G401 (cell line): ENCODE measurements at regions not wholly inside any gene's neighbourhood (a gene's known extent, or its start where the extent isn't known, plus 50 kb on each side); places are given as distances from the start of the nearest gene placed in this dataset.
A peak's percentile ranks its signal among the peaks of the same experiment; 100 is the strongest.

Source experiments
- DNase-seq: peaks from one replicate; pipeline ENCODE4 v3.0.0-alpha.2; 2015; ENCODE audit warnings: low spot score
- in situ Hi-C: cut with HindIII; loops from 2 replicates; pipeline ENCODE4 v1.10.0; 2016; ENCODE audit warnings: low sequenced_read_pairs, mixed read lengths

DNA sequence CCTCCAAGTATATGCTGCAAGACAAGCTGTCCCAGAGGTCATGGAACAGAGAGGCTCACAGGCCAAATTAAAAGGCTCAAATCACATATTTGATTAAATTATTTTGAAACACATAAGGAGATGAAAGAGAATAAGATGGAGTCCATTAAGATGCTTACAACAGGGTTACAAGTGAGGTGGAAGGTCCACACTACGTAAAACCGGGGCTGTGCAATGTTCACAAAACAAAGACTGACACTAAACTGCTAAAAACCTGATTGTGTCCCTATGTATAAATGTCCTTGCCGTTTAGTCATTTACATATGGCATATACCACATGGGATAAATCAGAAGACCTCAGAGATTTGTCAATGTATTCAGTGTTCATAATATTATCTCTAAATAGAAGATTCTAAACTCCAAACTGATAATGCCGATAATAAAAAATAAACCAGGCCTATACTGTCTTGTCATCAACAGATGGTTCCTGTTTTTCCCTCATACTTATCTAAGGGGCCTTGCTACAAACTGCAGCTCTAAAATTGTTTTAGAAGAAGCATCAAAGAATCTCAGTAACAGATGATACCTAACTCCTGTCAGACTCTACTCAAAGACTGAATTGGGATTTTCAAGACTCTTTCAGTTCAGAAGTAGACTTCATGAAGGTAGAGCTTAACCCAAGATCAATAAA lies 51.8 kb upstream of the RIPOR2 start:
- in situ Hi-C loops: no loop called here
- DNase-seq: no peak

DNA sequence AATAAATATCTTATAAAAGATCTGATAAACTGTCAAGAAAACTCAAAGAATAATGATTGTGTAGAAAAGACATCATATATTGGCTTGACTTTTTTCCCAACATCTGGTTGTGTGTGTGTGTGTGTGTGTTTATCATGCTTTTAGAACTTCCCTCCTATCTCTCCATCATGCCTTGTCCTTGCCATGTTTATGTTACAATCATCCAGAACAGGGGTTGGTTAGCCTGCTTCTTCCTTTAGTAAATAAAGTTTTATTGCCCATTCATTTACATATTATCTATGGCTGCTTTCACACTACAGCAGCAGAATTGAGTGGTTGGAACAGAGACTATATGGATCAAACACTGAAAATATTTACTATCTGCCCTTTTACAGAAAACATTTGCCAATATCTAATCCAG lies 52.8 kb upstream of the RIPOR2 start:
- in situ Hi-C loops: no loop called here
- DNase-seq: no peak

DNA sequence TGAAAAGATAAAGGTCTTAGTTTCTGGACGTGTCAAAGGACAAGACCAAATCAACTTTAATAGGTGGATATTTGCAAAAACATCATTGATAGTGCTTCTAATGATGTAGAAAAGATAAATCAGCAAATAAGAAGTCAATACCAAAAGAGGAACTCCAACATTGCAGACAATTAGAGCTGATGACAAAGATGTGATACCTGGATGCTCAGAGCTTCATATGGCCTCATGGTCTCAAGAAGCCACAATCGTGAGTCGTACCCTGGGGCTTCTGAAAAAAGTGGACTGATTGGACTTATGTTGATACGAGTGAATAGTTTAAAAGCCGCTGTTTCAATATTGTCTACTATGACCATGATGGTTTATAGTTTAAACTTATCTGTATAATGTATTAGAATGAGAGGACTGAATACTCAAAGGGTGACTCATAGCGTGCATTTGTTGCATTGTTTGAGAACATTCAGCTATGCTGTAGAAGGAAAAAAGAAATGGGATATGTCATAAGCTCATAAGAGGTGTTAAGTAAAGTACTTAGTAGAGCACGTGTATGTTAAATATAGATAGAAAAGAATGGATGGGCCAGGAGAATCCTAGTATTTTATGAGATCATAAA lies 54.6 kb upstream of the RIPOR2 start:
- no peak for DNase-seq
- in situ Hi-C loops: no loop called here

DNA sequence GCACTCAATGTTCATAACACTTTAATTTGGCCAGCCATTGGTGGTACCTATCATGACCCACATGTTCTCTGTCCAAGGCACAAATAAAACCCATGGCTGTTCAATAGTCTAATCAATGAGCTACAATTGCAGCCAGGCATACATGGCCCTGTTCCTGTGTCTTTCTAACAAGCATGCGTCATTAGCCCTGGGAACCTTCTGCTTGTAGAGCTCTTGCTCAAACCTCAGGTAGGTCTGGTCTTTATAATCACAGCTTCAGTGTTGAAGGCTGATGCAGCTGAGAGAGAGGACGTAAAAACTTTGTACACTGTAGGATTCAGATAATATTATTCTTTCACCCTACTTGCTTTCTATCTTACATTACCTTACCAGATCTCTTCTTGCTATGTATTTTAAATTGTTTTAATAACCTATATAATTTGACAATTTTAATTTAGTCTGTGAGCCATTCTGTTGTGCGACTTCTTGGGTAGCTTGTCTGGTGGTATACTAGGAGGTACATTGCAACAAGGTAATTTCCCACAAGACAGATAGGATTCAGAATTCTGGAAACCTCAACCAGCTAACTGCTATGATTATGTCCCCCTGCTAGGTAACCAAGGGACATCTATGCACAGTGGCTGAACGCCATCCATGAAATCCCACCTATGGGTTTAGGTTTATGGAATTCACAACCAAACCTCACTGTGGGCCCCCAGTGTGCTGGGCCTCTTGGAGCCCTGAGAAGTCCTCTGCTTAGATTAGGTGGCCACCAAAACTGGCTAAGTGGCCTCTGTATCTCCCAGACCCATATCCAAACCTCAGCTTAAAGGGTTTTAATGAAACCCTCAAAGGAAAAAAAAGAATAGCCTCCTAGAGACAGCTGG lies 55.4 kb upstream of the RIPOR2 start:
- in situ Hi-C loops: no loop called here
- no peak for DNase-seq

DNA sequence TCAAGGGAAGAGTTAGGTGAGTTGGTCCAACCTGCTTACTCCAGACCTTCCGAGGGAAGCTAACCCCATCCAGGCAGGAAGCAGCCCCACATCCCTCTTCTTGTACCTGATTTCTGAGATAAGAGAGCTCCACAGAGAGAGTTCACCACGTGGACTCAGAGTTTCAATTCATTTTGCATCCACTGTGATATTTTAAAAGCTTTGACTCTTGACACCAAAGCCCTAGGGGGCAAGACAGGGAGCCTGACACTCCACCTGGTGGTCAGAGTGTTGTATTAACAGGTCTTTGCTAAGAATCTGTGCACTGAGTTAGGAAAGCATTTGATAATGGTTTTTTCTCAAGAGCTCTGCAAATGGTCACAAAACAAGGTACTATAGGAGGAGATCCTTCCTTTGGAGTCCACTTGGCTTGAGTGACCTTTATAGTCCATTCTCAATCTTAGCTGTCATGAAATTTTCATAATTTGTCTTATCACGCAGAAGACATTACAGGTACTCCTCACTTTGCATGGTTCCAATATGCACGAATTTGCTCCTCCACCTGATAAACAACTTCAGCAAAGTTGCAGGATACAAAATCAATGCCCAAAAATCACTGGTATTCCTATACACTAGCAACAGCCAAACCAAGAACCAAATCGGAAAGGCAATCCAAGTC lies 56.2 kb upstream of the RIPOR2 start:
- peak; percentile 15 for DNase-seq

DNA sequence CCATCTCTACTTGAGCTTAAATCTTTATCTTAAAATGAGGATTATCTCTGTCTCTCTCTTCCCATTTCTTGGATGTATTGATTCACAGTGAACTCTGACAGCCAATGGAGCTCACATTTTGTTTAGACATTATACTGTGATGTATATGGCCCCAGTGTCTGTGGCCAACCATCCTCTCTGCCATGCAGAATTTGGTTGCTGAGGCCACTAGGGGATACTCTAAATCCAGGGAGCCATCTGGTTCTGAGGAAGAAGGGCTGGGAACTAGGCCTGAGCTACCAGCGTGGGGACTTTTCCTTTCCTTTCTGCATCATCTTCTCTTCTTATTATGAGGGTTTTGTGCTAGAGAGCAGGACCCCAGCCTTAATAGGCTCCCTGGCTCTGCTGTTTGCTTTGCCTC lies 59.1 kb upstream of the RIPOR2 start:
- DNase-seq: no peak
- in situ Hi-C loops: no loop called here

More for the DNA sequence above, 56.2 kb upstream of the RIPOR2 start:
- in situ Hi-C loops: no loop called here

DNA sequence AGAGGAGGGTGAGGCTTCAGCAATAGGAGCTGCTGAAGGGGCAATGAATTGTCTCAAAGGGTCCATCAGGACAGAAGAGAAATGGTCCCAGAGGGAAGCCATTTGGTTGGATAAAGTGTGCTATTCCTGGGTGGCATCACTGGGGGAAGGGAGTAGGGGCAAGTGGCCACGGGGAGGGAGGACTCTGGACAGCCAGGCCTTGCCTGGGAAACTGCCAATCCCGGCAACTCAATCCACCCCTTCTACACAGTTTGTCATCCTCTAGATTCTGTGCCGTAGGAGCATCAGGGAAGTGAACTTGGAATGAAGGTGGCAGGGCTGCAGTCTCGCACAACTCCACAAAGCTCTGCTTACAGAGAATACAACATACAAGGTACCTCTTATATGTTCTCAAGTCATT lies 59.5 kb upstream of the RIPOR2 start:
- in situ Hi-C loops: no loop called here
- no peak for DNase-seq

DNA sequence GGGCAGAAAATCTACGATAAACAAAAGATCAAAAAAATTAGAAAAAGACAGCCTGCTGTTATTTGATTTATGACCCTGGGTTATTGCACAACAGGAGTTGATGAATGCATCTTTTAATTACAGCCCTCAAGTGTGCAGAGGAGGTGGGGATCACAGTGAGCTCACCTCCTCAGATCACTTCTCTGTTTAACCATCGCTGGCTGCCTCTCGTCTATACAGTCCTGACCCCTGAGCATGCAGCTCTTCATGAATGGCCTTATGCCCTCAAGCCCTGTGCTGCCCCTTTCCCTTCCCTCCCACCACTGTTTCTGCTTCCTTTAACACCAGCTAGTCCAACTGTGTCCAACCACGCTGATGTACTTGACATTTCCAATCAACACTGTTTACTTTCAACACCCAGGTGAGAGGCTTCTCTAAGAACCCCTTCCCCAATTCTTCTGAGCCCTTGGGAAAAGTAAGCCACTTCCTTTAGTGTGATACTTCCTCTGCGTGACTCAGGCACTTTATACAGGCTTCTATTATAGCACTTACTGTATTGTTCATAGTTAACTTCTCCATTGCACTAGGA lies 60.6 kb upstream of the RIPOR2 start:
- in situ Hi-C loops: no loop called here
- DNase-seq: no peak

DNA sequence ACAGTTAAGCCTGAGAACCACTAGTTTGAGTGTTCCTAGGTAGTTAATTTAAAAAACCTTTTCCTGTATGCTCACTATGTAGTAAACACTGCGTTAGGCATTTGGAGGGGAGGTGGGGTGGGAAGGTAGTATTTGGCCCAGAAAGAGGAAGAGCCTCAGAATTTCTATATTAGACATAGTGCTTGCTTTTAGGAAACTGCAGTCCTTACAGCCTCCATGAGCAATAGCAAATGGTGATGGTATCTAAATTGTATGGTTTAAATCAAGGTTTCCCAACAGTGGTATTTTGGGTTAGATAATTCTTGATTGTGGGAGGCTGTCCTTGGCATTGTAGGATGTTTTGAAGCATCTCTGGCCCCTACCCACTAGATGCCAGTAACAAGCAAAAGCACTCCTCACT lies 61.5 kb upstream of the RIPOR2 start:
- DNase-seq: no peak
- in situ Hi-C loops: no loop called here

DNA sequence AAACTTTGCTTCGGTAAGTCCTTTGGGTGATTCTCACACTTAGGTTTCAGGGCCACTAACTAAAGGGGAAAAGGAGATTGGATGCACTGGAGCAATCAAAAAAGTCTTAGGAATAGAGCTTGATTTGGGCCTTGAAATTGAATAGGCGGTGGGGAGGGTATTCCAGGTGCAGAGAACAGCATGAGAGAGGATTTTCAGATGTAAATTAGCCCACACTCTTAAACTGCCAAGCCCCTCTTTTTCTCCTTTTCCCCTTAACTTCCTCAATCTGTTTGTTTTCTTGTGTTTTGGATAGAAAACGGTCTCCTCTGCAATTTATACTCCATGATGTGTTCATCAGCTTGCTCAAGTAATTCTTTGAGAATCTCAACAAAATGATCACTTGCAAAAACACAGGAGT lies 62.1 kb upstream of the RIPOR2 start:
- no peak for DNase-seq

DNA sequence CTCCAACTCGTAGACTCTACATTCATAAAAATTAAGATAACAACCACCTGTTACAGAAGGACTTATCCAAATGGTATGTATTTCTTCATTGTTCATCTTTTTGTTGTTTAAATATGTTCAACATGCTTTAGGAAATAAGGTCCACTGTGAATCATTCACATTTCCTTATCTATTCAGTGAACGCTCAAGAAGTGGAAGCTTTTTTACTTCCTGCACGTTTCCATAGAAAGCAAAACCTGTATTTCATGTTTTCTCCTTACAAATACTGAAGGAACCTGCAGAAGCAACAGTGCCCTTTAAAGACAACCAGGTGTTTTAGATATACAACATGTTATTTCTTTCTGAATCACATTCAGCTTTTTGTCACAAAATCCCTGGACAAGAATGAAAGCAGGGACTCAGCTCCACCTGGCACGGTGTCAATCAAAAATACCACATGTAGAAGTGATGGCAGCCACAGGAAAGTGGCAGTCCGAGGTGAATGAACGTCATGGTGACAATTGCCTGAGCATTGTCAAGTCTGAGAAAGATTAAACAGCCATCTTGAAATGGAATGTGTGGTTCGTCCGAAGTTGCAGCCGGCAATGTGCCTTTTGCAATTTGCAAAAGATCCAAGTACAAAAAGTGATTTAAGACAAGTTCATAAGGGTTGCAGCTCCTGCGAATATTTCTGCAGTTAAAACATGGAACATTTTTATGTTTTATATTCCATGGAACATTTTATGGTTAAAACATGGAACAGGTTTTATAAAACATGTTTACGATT lies 66.7 kb upstream of the RIPOR2 start:
- in situ Hi-C loops: no loop called here
- no peak for DNase-seq

More for the DNA sequence above, 62.1 kb upstream of the RIPOR2 start:
- in situ Hi-C loops: no loop called here

DNA sequence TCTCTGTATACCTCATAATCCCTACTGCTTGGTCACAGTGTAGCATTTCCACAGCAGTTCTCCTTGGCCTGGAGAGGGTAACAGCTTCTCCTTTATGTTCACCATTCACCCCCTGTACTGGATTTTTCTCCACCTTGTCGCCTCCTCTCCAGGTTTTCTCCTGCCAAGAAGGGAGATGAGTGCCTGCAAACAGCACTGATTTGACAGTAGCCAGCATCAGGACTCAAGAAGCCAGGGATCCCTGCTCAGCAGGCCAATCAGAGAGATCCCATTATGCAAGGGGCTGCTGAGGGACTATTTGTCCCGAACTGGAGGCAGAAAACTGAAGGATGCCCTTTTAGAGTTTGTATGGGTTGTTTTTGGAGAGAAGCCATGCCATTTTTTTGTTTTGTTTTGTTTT lies 68.6 kb upstream of the RIPOR2 start:
- no peak for DNase-seq
- in situ Hi-C loops: no loop called here

DNA sequence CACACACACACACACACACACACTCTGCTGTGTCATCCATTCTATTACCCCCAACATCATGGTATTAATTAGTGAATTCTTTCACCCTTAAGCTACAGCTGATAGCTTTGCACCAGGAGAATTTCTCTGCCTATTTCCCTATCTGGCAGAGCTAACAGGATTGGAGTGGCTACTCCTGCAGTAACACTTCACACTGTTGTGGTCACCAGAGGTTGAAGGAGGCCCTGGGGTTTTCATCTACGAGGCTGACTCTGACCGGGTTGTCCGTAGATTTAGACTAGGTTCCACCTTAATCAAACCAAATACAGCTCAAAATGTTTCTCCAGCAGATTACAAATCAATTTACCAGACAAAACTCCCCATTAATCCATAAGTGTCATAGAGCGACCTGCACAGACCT lies 69.2 kb upstream of the RIPOR2 start:
- in situ Hi-C loops: no loop called here
- DNase-seq: no peak

DNA sequence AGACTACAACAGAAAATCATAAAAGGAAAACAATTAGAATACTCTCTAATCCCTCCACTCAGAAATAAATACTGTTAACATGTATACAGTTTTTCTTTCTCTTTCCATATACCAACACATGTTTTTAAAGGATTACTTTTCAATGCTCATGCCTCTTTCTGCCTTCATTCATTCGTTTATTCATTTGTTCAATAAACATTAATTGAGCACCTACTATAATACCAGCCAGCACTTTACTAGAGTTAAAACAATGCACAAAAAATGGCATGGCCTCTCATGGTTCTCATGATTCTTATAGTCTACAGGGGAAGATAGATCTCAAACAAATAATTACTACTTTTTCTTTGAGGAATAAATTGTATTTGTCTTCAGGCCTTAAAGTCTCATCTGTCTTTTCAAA lies 70.3 kb upstream of the RIPOR2 start:
- in situ Hi-C loops: no loop called here

DNA sequence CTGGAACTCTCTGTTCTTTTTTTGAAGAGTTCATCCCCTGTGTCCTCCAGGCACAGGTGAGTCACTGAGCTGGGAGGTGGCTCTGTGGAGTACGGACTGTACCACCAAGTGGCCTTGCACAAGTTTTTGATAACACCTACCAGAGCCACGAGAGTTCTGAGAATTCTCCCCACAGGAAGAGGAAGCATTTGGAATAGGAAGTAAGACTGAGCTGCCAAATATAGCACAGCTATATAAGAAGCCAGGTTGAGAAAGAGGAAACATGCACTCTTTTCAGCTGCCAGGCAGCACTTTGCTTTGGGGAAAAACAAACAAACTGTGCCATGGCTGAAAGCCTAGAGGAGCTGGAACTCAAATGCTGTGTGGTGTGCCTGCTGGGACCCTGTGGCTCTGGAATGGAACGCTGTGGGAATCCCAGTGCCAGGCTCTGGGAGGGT lies 70.8 kb upstream of the RIPOR2 start:
- in situ Hi-C loops: no loop called here

More for the DNA sequence above, 70.3 kb upstream of the RIPOR2 start:
- no peak for DNase-seq

DNA sequence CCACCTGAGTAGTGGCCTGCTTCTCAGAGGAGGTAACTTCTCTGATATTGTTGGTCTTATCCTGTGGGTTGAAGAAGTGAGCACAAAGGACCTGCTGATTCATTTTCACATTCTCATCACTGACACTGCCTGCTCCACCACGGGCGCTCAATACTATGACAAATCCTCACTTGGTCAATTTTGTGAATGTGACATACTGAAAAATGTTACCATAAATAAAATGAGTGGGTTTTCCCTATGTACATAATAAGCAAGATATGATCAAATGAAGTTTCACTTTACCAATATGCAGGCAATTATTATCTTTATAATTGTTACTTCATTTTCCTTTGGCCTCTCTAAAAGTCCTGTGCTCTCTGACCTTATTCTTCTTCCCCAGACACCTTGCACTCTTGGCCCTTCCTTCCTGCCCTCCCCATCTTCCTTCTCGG lies 71.5 kb upstream of the RIPOR2 start:
- no peak for DNase-seq
- in situ Hi-C loops: no loop called here

More for the DNA sequence above, 70.8 kb upstream of the RIPOR2 start:
- no peak for DNase-seq

DNA sequence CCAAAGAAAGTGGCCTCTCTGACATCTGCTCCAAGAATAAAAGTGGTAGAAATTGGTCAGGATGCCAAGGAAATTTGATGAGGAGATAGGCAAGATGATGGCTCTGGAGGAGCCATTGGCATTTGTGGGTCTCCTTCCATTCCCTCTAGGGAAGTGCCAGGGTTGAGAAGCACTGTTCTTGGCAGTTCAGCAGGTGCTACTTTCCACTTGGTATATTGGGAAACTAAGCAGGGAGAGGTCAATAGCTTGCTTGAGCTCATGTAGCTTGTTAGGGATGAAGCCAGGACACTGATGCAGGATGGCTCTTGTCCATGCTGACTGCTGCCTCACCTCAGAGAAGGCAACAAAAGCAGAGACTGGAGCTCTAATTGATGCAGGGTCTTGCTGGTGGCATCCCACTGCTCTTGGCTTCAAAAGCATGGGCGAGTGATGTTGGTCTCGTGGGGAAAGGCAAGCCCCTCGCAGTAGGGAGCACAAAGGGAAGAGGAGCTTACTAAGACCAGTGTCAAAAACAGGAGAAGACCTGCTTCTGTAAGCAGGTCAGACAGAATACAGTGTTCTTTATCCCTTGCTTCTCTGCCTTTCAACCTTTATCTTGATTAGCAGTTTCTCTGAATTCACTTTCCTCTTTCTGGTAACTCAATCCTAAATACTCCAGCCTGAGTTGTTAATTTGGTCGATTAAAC lies 73.1 kb upstream of the RIPOR2 start:
- in situ Hi-C loops: no loop called here

DNA sequence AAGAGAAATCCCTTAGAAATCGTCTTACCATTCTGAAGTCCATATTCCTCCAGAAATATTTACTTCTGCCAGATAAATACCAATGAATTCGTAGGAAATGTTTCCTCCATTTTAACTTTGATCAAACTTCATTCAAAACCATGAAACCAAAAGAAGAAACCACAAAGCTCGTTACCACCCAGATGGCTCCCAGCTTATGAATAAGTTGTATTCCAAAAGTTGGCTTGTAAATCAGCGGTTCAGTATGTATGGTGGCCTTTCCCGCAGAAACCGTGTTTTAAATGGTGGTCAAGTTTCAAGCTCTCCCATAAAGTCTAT lies 73.6 kb upstream of the RIPOR2 start:
- DNase-seq: no peak
- in situ Hi-C loops: no loop called here

More for the DNA sequence above, 73.1 kb upstream of the RIPOR2 start:
- DNase-seq: no peak
